Right atrium auricular region (tissue), 2 donors: ENCODE measurements at regions not wholly inside any gene's neighbourhood (a gene's known extent, or its start where the extent isn't known, plus 50 kb on each side); places are given as distances from the start of the nearest gene placed in this dataset.

Experiments used
- DNase-seq: peaks from one replicate; pipeline ENCODE4 v3.0.0-alpha.2; 2019; ENCODE audit warnings: low spot score
- H3K27ac ChIP-seq, 2 donors: fragments of 200-600 bp; sonication (generic); 1 replicate in 1 of 2; 2 replicates in 1 of 2; pipeline ENCODE4 v1.5.1; 2016 to 2019
- H3K27me3 ChIP-seq, 2 donors: fragments of 200-600 bp; sonication (generic); one replicate each; pipeline versions ENCODE4 v1.5.1 to v1.6.0; 2017 to 2019
- H3K36me3 ChIP-seq: fragments of 200-600 bp; sonication (generic); one replicate; pipeline ENCODE4 v1.5.1; 2016
- H3K4me1 ChIP-seq, 2 donors: fragments of 200-600 bp; sonication (generic); one replicate each; pipeline versions ENCODE4 v1.5.1 to v1.6.0; 2017 to 2019
- H3K4me3 ChIP-seq, 2 donors: fragments of 200-600 bp; sonication (generic); 1 replicate in 1 of 2; 2 replicates in 1 of 2; pipeline ENCODE4 v1.5.1; 2017 to 2019; ENCODE audit warnings: mild to moderate bottlenecking in 1 of 2, moderate library complexity in 1 of 2
- H3K9me3 ChIP-seq, 2 donors: fragments of 200-600 bp; sonication (generic); one replicate each; pipeline ENCODE4 v1.5.1; 2019
- CTCF ChIP-seq, 2 donors: fragments of 200-600 bp; sonication (generic); IDR thresholded peaks; one replicate each; pipeline ENCODE4 v1.5.1; 2019; ENCODE audit warnings: antibody characterized with exemption in 2 of 2

- no peak for TF ChIP-seq CTCF (IDR thresholded peaks at IDR 0.05)
- H3K27ac ChIP-seq: no peak overlapping the region
- DNase-seq: no peak
- no peaks in the 10 kb centered on the region for H3K27me3 ChIP-seq
- no peak overlapping the region for H3K4me3 ChIP-seq
- H3K36me3 ChIP-seq: no peaks in the 10 kb centered on the region
- H3K9me3 ChIP-seq: peaks cover 0 to 8% of the 10 kb centered on the region in 2 donors
- no peaks in the 10 kb centered on the region for H3K4me1 ChIP-seq
Measured at GRCh38 chr12:130109062-130109945, 53.0 kb upstream of the FZD10 start.

GRCh38 chr12:130110914-130111313, 51.4 kb upstream of the FZD10 start:
- no peak for TF ChIP-seq CTCF (IDR thresholded peaks at IDR 0.05)
- Histone ChIP-seq H3K27me3 (no peaks in the 10 kb centered on the region), H3K9me3 (peaks cover 0 to 8% of the 10 kb centered on the region in 2 donors), H3K27ac (no peak overlapping the region), H3K4me1 (no peaks in the 10 kb centered on the region), H3K4me3 (no peak overlapping the region), H3K36me3 (no peaks in the 10 kb centered on the region)
- no peak for DNase-seq

GRCh38 chr12:130111965-130112496, 50.2 kb upstream of the FZD10 start:
- no peaks in the 10 kb centered on the region for H3K4me1 ChIP-seq
- DNase-seq: no peak

More at GRCh38 chr12:130111965-130112496, 50.2 kb upstream of the FZD10 start:
- TF ChIP-seq CTCF (IDR thresholded peaks at IDR 0.05): no peak
- H3K27me3 ChIP-seq: no peaks in the 10 kb centered on the region
- no peak overlapping the region for H3K27ac ChIP-seq
- H3K9me3 ChIP-seq: peaks cover 0 to 8% of the 10 kb centered on the region in 2 donors
- H3K4me3 ChIP-seq: no peak overlapping the region
- no peaks in the 10 kb centered on the region for H3K36me3 ChIP-seq
